NCI-H446 treated with DMSO at 0.1 percent for 48 hours (cell line): ENCODE measurements at regions not wholly inside any gene's neighbourhood (a gene's known extent, or its start where the extent isn't known, plus 50 kb on each side); places are given as distances from the start of the nearest gene placed in this dataset.

Experiments used
- DNase-seq: peaks from one replicate; lab custom pipeline; 2025; lab: John Stamatoyannopoulos, UW

GRCh38 chr1:168964478-168964877 lies 142.0 kb upstream of the ATP1B1 start:
- no peak for DNase-seq

GRCh38 chr1:168966217-168966616 lies 140.3 kb upstream of the ATP1B1 start:
- DNase-seq = no peak

GRCh38 chr1:168966636-168967035 lies 139.9 kb upstream of the ATP1B1 start:
- no peak for DNase-seq

- no peak for DNase-seq
Measured at GRCh38 chr1:168970926-168971659, 135.4 kb upstream of the ATP1B1 start.

GRCh38 chr1:168972225-168972624 lies 134.3 kb upstream of the ATP1B1 start:
- no peak for DNase-seq

- DNase-seq = no peak
Measured at GRCh38 chr1:168972887-168973286, 133.6 kb upstream of the ATP1B1 start.

- no peak for DNase-seq
Measured at GRCh38 chr1:168974117-168974516, 132.4 kb upstream of the ATP1B1 start.

- DNase-seq = no peak
Measured at GRCh38 chr1:168974611-168975010, 131.9 kb upstream of the ATP1B1 start.

- no peak for DNase-seq
Measured at GRCh38 chr1:168976267-168976666, 130.2 kb upstream of the ATP1B1 start.

GRCh38 chr1:168977618-168978017 lies 128.9 kb upstream of the ATP1B1 start:
- no peak for DNase-seq

- DNase-seq = no peak
Measured at GRCh38 chr1:168979276-168979675, 127.2 kb upstream of the ATP1B1 start.

GRCh38 chr1:168980180-168980579 lies 126.3 kb upstream of the ATP1B1 start:
- DNase-seq = no peak

GRCh38 chr1:168980656-168981055 lies 125.8 kb upstream of the ATP1B1 start:
- no peak for DNase-seq

- DNase-seq = no peak
Measured at GRCh38 chr1:168982778-168983177, 123.7 kb upstream of the ATP1B1 start.

GRCh38 chr1:168987330-168987729 lies 119.2 kb upstream of the ATP1B1 start:
- DNase-seq = no peak

GRCh38 chr1:168987923-168988322 lies 118.6 kb upstream of the ATP1B1 start:
- no peak for DNase-seq

- no peak for DNase-seq
Measured at GRCh38 chr1:168989985-168990384, 116.5 kb upstream of the ATP1B1 start.

GRCh38 chr1:168991667-168992475 lies 114.6 kb upstream of the ATP1B1 start:
- no peak for DNase-seq

GRCh38 chr1:169001353-169001752 lies 105.1 kb upstream of the ATP1B1 start:
- DNase-seq = no peak

GRCh38 chr1:169003864-169004516 lies 102.5 kb upstream of the ATP1B1 start:
- no peak for DNase-seq

- no peak for DNase-seq
Measured at GRCh38 chr1:169005776-169006175, 100.7 kb upstream of the ATP1B1 start.

GRCh38 chr1:169009666-169010065 lies 96.8 kb upstream of the ATP1B1 start:
- DNase-seq = no peak

GRCh38 chr1:169012416-169012815 lies 94.1 kb upstream of the ATP1B1 start:
- DNase-seq = no peak
